Amygdala (tissue), 56 donors: ENCODE measurements at regions not wholly inside any gene's neighbourhood (a gene's known extent, or its start where the extent isn't known, plus 50 kb on each side); places are given as distances from the start of the nearest gene placed in this dataset.

Experiments
- DNase-seq, 56 donors: peaks; one replicate each; lab custom pipeline; 2025; lab: John Stamatoyannopoulos, UW

GRCh38 chr1:75074831-75075395 lies 59.3 kb upstream of the LHX8 start:
- no peak for DNase-seq

GRCh38 chr1:75079538-75080290 lies 54.5 kb upstream of the LHX8 start:
- no peak for DNase-seq

- no peak for DNase-seq
Measured at GRCh38 chr1:75083223-75083622, 51.0 kb upstream of the LHX8 start.

- DNase-seq: no peak
Measured at GRCh38 chr1:75083848-75084514, 50.2 kb upstream of the LHX8 start.
